Right renal pelvis (tissue), 4 donors: ENCODE measurements at regions not wholly inside any gene's neighbourhood (a gene's known extent, or its start where the extent isn't known, plus 50 kb on each side); places are given as distances from the start of the nearest gene placed in this dataset.

ENCODE experiments used
- DNase-seq, 4 donors: peaks; one replicate each; pipeline ENCODE4 v3.0.0-alpha.2; 2013; ENCODE audit warnings: low read depth in 4 of 4, low spot score in 3 of 4, missing footprints in 1 of 4

GRCh38 chr6:147022041-147022440 lies 182.2 kb upstream of the STXBP5 start:
- DNase-seq, result no peak

- DNase-seq, result no peak
Measured at GRCh38 chr6:147023148-147023547, 181.1 kb upstream of the STXBP5 start.

GRCh38 chr6:147023581-147023980 lies 180.6 kb upstream of the STXBP5 start:
- no peak for DNase-seq

GRCh38 chr6:147029923-147030322 lies 174.3 kb upstream of the STXBP5 start:
- DNase-seq, result no peak

- no peak for DNase-seq
Measured at GRCh38 chr6:147033267-147033666, 170.9 kb upstream of the STXBP5 start.

- no peak for DNase-seq
Measured at GRCh38 chr6:147035886-147036285, 168.3 kb upstream of the STXBP5 start.

GRCh38 chr6:147037881-147038280 lies 166.3 kb upstream of the STXBP5 start:
- DNase-seq, result no peak

- DNase-seq, result no peak
Measured at GRCh38 chr6:147040121-147040910, 163.9 kb upstream of the STXBP5 start.

- DNase-seq, result no peak
Measured at GRCh38 chr6:147042679-147043078, 161.5 kb upstream of the STXBP5 start.

GRCh38 chr6:147043994-147044477 lies 160.2 kb upstream of the STXBP5 start:
- DNase-seq, result no peak

GRCh38 chr6:147046141-147046877 lies 157.9 kb upstream of the STXBP5 start:
- DNase-seq, result no peak

GRCh38 chr6:147048930-147049329 lies 155.3 kb upstream of the STXBP5 start:
- no peak for DNase-seq

- no peak for DNase-seq
Measured at GRCh38 chr6:147053311-147053921, 150.8 kb upstream of the STXBP5 start.

GRCh38 chr6:147054158-147054557 lies 150.1 kb upstream of the STXBP5 start:
- no peak for DNase-seq

GRCh38 chr6:147054871-147055270 lies 149.3 kb upstream of the STXBP5 start:
- DNase-seq, result no peak

GRCh38 chr6:147055821-147056392 lies 148.3 kb upstream of the STXBP5 start:
- DNase-seq, result no peak

GRCh38 chr6:147057188-147057587 lies 147.0 kb upstream of the STXBP5 start:
- DNase-seq, result no peak

GRCh38 chr6:147057705-147058342 lies 146.4 kb upstream of the STXBP5 start:
- no peak for DNase-seq

- DNase-seq, result no peak
Measured at GRCh38 chr6:147058786-147059385, 145.3 kb upstream of the STXBP5 start.

GRCh38 chr6:147060636-147061035 lies 143.6 kb upstream of the STXBP5 start:
- no peak for DNase-seq
